NOMO-1 treated with DMSO at 0.1 percent for 48 hours (cell line): ENCODE measurements at regions not wholly inside any gene's neighbourhood (a gene's known extent, or its start where the extent isn't known, plus 50 kb on each side); places are given as distances from the start of the nearest gene placed in this dataset.

Experiments used
- DNase-seq: peaks from one replicate; lab custom pipeline; 2025; ENCODE audit not compliant: unreplicated experiment; lab: John Stamatoyannopoulos, UW

DNA sequence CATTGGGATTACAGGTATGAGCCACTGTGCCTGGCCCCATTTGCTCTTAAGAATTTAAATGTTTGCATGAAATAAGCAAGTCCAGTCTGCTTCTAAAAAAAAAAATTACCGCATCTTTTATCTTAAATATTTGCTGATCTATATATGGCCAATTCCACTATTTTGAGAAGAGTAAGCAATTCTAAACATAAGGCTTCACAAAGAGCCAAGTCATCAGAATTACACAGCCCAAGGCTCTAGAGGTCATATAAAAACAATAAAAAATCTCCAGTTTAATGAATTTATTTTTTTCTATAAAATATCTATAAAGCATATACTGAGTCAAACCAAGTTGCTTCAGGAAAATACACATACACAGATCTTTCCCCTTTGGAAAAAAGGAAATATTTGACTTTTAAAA, 79.0 kb upstream of the CPNE8 start:
- DNase-seq: no peak

DNA sequence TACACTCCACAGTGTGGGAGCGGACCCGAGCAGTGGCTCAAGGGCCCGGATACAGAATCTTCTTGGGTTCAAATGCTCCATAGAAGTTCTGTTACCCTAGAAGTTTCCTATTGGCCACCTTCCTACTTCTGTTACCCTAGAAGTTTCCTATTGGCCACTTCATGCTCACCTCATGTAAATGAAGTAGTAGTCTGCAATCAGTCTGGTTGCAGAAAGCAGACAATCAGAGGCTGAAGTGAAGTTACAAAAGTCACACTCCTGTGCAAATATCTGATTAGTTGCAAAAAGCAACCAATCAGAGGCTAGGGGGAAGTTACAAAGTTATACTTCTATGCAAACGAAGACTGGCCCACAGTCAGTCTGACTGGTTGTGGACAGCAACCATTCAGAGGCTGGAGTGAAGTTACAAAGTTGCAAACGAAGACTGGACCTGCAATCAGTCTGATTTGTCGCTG, 77.8 kb upstream of the CPNE8 start:
- no peak for DNase-seq

DNA sequence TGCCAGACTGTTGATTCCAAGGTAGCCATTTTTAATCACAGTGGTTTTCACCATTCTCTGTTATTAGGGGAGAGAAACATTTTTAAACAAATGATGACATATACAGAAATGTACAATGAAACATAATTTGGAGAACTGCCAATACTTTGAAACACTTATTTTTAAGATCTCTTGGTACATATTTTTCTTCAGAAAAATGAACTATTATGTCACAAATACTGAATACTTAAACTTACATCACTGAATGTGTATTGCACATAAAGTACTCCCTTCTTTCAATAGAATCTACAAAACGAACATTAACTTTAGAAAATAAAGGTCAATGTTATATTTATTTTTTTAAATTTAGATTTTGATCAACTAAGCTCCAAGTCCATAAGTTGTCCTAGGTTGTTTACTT, 71.7 kb upstream of the CPNE8 start:
- no peak for DNase-seq

DNA sequence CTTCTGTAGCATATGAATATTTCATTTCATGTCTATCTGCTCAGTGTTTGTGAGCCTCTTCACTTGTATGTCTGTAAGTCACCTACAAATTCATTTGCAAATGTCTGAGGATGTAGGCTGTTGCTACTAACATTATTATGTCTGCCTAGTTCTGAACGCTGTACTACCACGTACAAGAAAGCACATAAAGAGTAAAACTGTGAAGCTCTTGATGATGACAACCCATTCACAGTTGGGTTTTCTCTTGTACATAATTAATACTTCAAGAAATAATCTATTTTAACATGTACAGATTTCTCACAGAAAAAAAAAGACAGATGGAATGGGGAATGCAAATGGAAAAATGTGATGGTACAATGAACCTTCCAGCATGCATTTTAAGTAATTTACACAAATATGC, 64.3 kb upstream of the CPNE8 start:
- DNase-seq: no peak

DNA sequence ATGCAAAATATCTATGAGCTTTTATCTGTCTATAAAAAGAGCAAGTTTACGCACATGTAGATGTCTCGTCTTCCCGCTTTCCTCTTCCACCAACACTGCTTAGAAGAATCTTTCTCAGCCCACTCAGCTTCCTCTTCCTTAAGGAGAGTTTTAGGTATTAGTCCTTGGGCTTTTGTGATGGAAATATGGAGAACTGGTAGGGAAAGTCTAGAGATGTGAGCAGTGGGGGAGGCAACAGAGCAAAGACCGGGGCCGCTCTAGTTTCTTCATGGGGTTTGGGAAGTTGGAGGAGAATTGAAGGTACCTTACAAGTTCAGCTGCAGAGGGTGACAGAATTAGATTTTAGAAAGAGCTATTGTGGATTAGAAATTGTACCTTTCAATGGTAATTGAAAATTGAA, 56.3 kb upstream of the CPNE8 start:
- DNase-seq: no peak

DNA sequence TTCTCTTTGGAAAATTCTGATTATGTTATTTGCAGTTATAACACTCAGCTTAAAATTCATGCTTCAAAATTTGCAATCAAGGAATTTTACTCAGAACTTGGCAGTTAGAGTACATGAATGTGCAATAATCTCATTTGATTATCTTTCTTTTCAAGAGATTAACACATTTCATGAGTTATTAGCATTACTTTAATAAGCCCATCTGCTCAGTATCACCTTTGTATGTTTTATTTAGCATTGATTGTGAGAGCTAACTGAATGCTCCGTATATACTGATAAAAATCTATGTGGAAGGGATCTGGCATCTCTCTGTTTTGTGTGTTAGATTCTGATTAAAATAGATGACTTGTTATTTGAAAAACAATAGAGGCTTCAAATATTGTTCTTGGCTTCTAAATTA, 55.6 kb upstream of the CPNE8 start:
- no peak for DNase-seq

DNA sequence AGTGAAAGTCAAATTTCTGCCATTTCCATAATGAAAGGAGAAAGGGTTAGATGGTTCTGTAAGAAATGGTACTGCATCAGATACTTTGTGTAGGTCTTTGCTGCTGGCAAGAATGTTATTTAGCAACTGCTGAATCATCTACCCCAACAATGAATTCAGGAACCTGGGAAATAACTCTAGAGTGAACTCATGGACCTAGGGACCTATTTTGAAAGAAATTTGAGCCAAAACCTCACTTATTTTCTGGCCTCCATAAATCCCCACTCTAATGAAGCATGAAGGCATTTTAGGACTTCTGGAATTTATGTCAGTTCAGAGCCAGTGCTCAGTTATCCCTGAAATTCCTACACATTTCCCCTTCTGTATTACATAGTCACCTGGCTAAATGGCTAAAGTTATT, 50.9 kb upstream of the CPNE8 start:
- no peak for DNase-seq
